Activated naive CD8-positive, alpha-beta T cell treated with anti-CD3 and anti-CD28 coated beads for 36 hours (primary cell): ENCODE measurements at regions not wholly inside any gene's neighbourhood (a gene's known extent, or its start where the extent isn't known, plus 50 kb on each side); places are given as distances from the start of the nearest gene placed in this dataset.
A peak's percentile ranks its signal among the peaks of the same experiment; 100 is the strongest.

Source experiments
- DNase-seq: peaks from one replicate; pipeline ENCODE4 v3.0.0; 2021
- H3K27ac Mint-ChIP-seq: one replicate; pipeline ENCODE4 v1.8.0; 2022; ENCODE audit warnings: mild to moderate bottlenecking, moderate library complexity, mixed read lengths
- H3K27me3 Mint-ChIP-seq: one replicate; pipeline ENCODE4 v1.8.0; 2022; ENCODE audit warnings: mild to moderate bottlenecking, mixed read lengths
- H3K36me3 Mint-ChIP-seq: one replicate; pipeline ENCODE4 v1.8.0; 2021; ENCODE audit warnings: mild to moderate bottlenecking, mixed read lengths
- H3K4me1 Mint-ChIP-seq: one replicate; pipeline ENCODE4 v1.8.0; 2021; ENCODE audit warnings: mixed read lengths
- H3K4me3 Mint-ChIP-seq: one replicate; pipeline ENCODE4 v1.8.0; 2022; ENCODE audit warnings: mild to moderate bottlenecking, moderate library complexity, mixed read lengths
- H3K9me3 Mint-ChIP-seq: one replicate; pipeline ENCODE4 v1.8.0; 2022; ENCODE audit warnings: mixed read lengths

DNA sequence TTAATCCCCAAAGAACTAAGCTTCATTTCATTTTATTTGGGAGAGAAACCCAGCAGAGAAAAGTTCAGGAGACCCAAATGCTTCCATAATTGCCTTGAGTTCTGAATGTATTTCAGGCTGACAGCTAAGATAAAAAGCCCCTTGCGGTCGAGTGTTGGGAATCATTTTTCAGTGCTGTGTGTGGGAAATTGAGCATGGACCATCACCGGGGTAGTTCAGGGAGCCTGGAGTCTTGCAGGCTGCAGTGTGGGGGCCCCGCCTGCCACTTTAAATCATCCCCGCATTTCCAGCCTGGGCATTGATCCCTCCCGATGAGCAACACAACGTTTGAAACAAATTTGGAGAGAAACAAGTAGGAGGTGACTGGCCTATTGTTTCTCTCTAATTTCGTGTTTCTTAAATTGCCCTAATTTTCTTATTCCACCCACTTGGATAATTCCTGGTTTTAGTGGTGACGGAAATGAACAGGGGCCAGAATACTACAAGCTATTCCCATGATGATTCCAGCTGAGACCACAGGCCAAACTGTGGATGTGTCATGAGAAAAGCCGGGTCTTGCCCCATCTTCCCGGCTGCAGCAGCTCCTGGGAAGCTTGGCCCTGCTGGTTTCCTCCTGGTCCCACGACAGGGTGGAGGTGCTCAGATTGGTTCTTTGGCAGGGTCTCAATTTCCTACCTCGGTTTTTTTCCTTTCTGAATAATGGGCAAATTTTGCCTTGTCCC is 75.1 kb downstream of the FOXL1 start:
- H3K27me3 Mint-ChIP-seq: peaks cover 16% of the 10 kb centered on the region
- no peak for DNase-seq
- H3K36me3 Mint-ChIP-seq: no peaks in the 10 kb centered on the region
- no peaks in the 10 kb centered on the region for H3K9me3 Mint-ChIP-seq
- H3K4me1 Mint-ChIP-seq: no peaks in the 10 kb centered on the region
- H3K27ac Mint-ChIP-seq: no peak overlapping the region
- no peak overlapping the region for H3K4me3 Mint-ChIP-seq

DNA sequence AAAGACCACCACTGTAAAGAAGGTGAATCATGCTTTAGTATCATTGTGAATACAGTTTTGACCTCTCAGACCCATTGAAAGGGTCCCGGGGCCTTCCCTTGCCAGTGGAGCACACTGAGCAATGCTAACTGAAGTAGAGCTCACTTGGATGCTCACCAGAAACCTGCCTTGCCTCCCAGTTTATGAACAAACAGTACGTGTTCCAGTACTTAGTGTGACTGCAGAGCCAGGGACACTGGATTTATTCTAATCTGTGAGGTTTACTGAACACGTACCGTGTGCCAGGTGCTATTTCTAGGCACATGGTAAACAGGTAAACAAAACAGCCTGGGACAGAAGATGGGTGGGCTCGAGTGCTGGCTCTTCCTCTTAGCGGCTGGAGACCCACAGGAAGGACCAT is 79.6 kb downstream of the FOXL1 start:
- H3K4me1 Mint-ChIP-seq: no peaks in the 10 kb centered on the region
- H3K9me3 Mint-ChIP-seq: no peaks in the 10 kb centered on the region
- H3K36me3 Mint-ChIP-seq: no peaks in the 10 kb centered on the region
- DNase-seq: no peak
- peaks cover 27% of the 10 kb centered on the region for H3K27me3 Mint-ChIP-seq
- H3K27ac Mint-ChIP-seq: no peak overlapping the region
- H3K4me3 Mint-ChIP-seq: no peak overlapping the region

DNA sequence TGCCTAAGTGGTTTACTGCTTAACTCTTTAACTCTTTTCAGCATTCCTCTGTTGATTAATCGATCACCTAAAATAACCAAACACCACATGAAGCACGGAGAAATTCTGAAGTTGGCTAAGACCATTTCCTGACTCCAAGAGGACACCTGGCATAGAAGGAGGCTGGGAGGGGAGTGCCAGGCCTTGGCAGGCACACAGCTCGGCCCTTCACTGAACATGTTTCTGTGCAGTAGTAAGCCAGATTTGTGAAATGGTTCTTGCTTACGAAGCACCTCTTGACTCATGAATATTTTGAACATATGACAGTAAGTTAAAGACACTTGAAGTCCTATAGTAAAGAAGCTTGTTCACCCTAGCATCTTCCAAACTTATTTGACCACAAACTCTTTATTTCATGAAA is 82.3 kb downstream of the FOXL1 start:
- peaks cover 2% of the 10 kb centered on the region for H3K9me3 Mint-ChIP-seq
- peaks cover 27% of the 10 kb centered on the region for H3K27me3 Mint-ChIP-seq
- H3K27ac Mint-ChIP-seq: no peak overlapping the region
- peaks cover 15% of the 10 kb centered on the region for H3K4me1 Mint-ChIP-seq
- no peak overlapping the region for H3K4me3 Mint-ChIP-seq
- no peaks in the 10 kb centered on the region for H3K36me3 Mint-ChIP-seq
- no peak for DNase-seq

DNA sequence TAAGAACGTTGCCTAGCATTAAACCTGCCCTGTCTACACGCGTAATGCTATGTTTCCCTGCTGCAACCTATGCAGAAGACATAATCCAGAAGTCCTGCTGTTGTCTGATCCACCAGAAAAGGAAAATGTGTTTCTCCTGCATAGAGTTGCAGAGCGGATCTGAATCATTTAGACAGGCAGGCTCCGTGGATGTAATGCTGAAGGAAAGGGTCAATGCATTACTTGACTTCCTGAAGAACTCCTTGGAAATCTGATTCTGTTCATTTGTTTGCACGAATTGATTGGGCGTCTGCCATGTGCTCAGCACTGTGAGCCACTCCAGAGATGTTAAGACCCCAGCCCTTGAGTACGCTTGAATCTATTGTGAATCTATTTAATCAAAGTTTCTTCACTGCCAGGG is 83.4 kb downstream of the FOXL1 start:
- Mint-ChIP-seq H3K4me1 (peaks cover 15% of the 10 kb centered on the region), H3K27ac (no peak overlapping the region), H3K9me3 (peaks cover 2% of the 10 kb centered on the region), H3K4me3 (no peak overlapping the region), H3K36me3 (no peaks in the 10 kb centered on the region), H3K27me3 (peaks cover 30% of the 10 kb centered on the region)
- DNase-seq: no peak

DNA sequence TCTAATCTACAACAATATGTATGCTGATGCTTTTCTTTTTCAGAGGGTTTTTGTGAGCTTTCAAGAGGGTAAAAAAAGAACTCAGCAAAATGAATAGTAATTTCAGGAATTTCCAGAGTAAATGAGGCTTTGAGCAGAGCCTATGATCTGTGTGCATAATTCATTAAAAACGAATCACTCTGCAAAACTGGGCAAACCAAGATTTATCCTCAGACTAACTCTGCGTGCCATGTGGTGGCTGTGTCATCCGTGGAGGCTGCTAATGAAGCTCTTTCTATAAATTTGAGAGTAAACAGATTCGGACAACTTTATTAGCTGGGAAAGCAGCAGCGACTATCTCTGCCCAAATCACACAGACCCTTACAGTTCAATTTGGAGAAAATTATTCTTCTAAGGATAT is 83.8 kb downstream of the FOXL1 start:
- Mint-ChIP-seq H3K27ac (no peak overlapping the region), H3K4me1 (peaks cover 15% of the 10 kb centered on the region), H3K27me3 (peaks cover 30% of the 10 kb centered on the region), H3K4me3 (no peak overlapping the region), H3K36me3 (no peaks in the 10 kb centered on the region), H3K9me3 (peaks cover 2% of the 10 kb centered on the region)
- no peak for DNase-seq

DNA sequence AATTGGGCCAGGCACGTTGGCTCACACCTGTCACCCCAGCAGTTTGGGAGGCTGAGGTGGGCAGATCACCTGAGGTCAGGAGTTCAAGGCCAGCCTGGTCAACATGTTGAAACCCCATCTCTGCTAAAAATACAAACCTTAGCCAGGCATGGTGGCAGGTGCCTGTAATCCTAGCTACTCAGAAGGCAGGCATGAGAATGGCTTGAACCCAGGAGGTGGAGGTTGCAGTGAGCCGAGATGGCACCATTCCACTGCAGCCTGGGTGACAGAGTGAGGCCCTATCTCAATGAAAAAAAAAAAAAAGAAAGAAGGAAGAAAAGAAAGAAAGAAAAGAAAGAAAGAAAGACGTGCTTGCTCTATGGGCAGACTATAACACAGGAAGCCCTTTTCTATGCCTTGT is 84.4 kb downstream of the FOXL1 start:
- H3K4me3 Mint-ChIP-seq: no peak overlapping the region

DNA sequence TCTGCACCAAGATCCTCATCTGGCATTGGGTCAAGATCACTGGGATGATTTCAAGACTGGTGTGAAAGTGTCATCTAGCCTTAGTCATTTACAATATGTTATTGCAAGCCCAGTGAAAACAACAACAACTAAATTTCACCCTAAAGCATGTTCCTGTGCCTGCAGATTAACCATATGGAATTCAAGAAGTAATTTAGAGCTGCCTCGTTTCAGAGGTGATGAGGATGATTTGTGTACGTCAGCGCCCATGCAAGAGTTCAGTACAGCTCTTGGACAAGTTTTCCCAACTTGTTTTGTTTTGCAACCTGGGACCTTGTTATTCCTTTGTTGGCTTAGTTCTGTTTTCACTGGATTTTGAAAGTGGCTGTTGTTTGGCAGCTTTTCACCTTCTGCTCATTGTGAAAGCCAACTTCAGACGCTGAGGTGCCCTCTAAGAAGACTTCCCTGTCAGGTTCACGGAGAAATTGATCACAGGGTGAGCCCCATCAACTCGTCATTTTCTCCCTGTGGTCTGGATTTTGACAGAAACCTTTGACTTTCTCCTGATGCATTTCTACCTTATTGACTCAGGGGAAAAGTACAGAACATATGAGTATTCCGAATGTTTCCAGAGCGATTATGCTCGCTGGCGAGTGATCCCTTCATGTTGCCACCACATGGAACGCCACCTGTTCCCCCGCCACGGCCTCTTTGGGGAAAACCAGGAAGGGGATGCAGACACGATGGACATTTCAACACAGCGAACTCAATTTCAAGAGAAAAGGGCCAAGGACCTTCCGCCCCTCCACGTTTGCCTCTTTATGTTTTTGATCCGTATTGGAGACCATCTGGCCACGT is 85.6 kb downstream of the FOXL1 start:
- Mint-ChIP-seq H3K9me3 (peaks cover 2% of the 10 kb centered on the region), H3K4me1 (peaks cover 15% of the 10 kb centered on the region), H3K27me3 (peaks cover 40% of the 10 kb centered on the region), H3K36me3 (no peaks in the 10 kb centered on the region), H3K4me3 (no peak overlapping the region), H3K27ac (peak overlapping the region; percentile 69)
- DNase-seq: no peak

More for the DNA sequence above, 84.4 kb downstream of the FOXL1 start:
- H3K4me1 Mint-ChIP-seq: peaks cover 15% of the 10 kb centered on the region
- H3K27ac Mint-ChIP-seq: no peak overlapping the region
- DNase-seq: no peak
- peaks cover 2% of the 10 kb centered on the region for H3K9me3 Mint-ChIP-seq
- H3K36me3 Mint-ChIP-seq: no peaks in the 10 kb centered on the region
- peaks cover 35% of the 10 kb centered on the region for H3K27me3 Mint-ChIP-seq

DNA sequence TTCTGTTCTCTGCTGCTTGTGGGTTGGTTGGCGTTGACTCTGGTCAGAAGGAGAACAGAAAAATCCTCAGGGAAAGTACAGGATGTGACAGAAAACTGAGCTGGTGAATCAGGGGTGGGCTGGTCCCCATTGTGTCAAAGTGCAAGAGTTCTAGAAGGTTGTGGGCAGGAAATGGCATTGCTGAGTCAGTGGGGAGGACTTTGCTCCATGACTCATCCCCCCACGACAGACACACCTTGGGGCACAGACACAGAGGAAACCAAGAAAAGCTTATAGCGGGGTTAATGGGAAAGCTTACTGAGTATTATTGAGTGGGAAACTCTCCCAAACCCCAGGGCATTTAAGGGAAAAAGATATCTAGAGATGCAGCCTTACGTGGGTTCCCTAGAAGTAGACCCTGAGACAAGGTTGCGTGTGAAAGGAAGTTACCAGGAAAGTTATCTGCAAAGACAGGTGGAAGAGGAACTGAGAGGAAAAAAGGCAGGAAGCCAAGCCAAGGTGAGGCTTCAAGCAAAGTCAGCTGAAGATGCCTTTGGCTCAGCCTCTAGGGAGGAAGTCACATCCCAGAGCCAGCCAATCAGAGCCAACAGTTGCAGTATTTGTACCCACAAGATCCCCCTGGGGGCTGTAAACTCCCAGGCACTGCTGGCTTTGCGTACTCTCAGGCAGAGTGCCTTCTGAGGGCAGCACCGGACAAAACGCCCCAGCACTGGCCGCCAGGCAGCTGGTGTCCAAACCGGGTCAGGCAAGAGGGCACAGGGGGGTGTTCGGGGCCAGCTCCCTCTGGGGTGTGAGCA is 86.4 kb downstream of the FOXL1 start:
- Mint-ChIP-seq H3K4me3 (peak overlapping the region; percentile 12), H3K4me1 (peaks cover 15% of the 10 kb centered on the region), H3K27me3 (peaks cover 49% of the 10 kb centered on the region), H3K36me3 (no peaks in the 10 kb centered on the region), H3K27ac (peak overlapping the region; percentile 69), H3K9me3 (peaks cover 2% of the 10 kb centered on the region)
- DNase-seq: peak; percentile 65

DNA sequence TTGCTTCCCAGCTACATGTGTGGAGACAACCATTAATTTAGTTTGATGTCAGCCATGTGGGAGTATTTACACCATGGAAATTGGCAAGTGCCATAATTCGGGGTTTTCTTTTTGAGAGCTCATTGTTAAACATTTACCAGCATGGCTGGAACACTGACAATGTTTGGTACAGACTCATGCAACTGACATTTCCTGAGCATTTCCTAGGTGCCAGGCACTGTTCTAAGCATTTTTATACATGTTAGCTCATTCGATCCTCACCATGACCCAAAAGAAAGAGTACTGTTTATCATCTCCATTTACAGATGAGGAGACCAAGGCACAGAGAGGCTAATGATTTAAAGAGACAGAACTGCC is 86.9 kb downstream of the FOXL1 start:
- Mint-ChIP-seq H3K4me3 (no peak overlapping the region), H3K27ac (no peak overlapping the region), H3K36me3 (no peaks in the 10 kb centered on the region), H3K4me1 (peaks cover 15% of the 10 kb centered on the region), H3K9me3 (peaks cover 2% of the 10 kb centered on the region), H3K27me3 (peaks cover 54% of the 10 kb centered on the region)
- no peak for DNase-seq

DNA sequence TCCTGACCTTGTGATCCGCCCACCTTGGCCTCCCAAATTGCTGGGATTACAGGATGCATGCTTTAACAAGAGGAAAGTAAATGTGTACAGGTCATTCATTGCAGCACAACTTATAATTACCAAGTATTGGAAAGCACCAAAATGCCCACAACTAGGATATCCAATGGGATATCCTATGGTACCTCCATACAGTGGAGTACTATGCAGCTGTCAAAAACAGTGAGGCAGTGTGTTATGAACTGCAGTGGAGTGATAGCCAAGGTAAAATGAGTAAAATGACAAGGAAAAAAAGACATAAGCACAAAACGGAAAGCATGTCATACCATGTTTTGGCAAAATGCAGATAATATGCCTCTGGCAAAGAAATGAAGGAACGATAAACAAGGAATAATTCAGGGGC is 87.6 kb downstream of the FOXL1 start:
- DNase-seq: no peak

DNA sequence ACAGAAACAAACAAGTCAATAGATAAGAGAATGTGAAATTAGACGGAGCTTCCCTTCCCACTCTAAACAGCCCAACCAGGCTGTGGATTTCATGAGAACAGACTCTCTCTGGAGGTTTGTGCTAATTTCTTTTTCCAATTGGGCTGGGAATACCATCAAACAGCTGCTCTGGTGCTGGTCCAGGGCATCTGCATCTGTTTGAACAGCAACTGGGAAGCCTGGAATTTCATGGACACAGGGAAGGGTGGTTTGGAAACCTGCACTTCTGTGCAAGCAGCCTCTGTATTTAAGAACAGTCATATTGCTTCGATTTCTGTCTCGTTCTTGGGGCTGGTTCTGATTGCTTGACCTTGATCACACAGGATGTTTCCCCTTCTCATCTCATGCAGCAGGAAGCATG is 88.7 kb downstream of the FOXL1 start:
- Mint-ChIP-seq H3K9me3 (peaks cover 2% of the 10 kb centered on the region), H3K27ac (no peak overlapping the region), H3K36me3 (no peaks in the 10 kb centered on the region), H3K27me3 (peaks cover 49% of the 10 kb centered on the region), H3K4me3 (no peak overlapping the region), H3K4me1 (peaks cover 15% of the 10 kb centered on the region)
- DNase-seq: no peak

More for the DNA sequence above, 87.6 kb downstream of the FOXL1 start:
- peaks cover 15% of the 10 kb centered on the region for H3K4me1 Mint-ChIP-seq
- H3K27me3 Mint-ChIP-seq: peaks cover 52% of the 10 kb centered on the region
- H3K36me3 Mint-ChIP-seq: no peaks in the 10 kb centered on the region
- no peak overlapping the region for H3K4me3 Mint-ChIP-seq
- peaks cover 2% of the 10 kb centered on the region for H3K9me3 Mint-ChIP-seq
- no peak overlapping the region for H3K27ac Mint-ChIP-seq

DNA sequence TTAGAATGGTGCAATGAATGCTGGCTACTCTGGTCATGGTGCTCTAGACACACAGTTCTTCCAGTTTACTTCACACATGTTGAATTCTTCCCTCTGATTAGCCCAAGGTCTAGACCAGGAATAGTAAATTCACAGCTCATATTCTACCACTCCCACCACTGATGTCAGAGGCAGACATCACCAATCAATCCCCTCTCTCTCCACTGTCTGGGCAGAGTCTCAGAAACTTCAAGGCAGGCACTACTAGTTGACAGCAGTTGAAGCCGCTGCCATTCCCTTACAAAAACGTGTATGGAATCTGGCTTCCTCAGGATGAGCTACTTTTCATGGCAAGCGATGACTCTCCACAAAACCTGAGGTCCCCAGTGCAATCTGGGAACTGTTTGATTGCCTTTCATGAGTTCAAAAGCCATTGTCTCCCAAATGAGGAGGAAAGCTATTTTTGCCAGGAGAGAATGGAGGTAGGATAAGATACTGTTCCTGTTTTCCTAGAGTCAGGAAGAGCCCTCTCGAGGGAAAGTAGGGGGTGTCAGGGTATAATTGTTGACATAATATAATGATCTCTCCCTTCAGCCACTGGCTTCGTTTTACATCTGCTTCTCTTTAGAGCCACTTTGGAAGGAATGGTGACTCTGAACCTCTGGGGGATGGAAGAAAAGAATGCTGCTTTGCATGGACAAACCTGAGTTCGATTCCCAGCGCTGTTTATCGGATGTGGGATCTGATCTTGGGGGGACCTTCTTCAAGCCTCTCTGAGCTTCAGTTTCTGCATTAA is 90.0 kb downstream of the FOXL1 start:
- Mint-ChIP-seq H3K4me1 (peaks cover 15% of the 10 kb centered on the region), H3K9me3 (peaks cover 2% of the 10 kb centered on the region), H3K4me3 (no peak overlapping the region), H3K36me3 (no peaks in the 10 kb centered on the region), H3K27me3 (peaks cover 47% of the 10 kb centered on the region), H3K27ac (no peak overlapping the region)
- no peak for DNase-seq

DNA sequence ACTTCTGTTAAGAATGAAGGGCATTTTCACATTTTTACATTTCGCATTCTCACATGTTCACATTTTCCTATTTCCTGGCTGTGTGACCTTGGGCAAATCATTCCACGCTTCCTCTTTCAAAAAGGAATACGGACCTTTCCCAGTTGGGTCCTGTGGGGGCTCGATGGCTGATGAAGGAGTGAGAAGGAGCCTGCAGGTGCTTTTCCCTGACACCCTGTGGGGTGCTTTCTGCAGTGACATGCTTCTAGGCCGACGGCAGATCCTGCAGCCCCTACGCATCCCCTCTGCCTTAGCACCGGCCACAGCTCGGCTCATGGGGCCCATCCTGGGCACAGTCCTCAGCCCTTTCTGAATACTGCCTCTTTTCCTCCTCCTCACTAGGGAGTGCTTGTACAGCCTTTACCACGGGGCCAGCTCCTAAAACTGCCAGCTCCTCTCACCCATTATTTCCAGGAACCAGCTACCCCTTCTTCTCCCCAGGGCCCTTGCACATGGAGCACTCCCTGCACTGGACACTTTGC is 91.0 kb downstream of the FOXL1 start:
- H3K9me3 Mint-ChIP-seq: peaks cover 2% of the 10 kb centered on the region
- H3K27ac Mint-ChIP-seq: no peak overlapping the region
- peaks cover 10% of the 10 kb centered on the region for H3K4me1 Mint-ChIP-seq
- DNase-seq: no peak
- H3K4me3 Mint-ChIP-seq: no peak overlapping the region
- peaks cover 47% of the 10 kb centered on the region for H3K27me3 Mint-ChIP-seq
- H3K36me3 Mint-ChIP-seq: no peaks in the 10 kb centered on the region

DNA sequence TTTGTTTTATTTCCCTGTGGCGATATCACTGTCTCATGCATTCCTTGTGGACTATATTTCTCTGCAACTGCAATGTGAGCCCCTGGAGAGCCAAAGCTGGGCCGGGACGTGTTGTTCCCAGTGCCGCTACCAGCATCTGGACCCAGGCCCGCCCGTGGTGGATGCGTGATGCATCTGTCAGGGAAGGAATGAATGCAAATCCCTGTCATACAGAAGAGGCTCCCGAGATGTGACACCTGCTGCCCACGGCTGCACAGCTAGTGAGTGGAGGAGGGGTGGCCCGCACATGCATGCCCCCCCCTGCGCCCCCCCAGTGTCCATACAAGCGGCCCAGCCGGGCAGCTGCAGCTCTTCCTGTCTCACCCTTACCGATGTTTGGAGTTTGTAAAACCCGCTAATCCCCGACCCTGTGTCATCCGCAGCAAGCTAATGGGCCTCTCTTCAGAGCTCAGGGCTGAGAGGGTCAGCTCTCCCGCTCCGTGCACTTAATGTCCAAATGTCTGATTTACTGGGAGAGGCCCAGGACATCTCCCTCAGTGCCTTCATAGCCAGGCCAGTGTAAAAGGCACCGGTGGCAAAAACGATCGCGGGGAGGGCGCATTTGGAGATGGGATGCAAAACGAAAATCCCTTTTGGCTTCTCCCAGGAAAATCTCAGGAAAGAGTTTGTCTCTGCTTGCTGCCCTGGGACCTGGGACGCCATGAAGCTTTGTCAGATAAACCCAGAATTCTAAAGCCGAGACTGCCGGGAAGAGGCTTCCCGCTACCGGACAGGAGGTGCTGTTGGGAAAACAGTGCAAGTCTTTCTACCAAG is 91.8 kb downstream of the FOXL1 start:
- DNase-seq: no peak
- no peaks in the 10 kb centered on the region for H3K36me3 Mint-ChIP-seq
- peaks cover 3% of the 10 kb centered on the region for H3K4me1 Mint-ChIP-seq

More for the DNA sequence above, 91.8 kb downstream of the FOXL1 start:
- no peaks in the 10 kb centered on the region for H3K9me3 Mint-ChIP-seq
- no peak overlapping the region for H3K4me3 Mint-ChIP-seq
- no peak overlapping the region for H3K27ac Mint-ChIP-seq
- H3K27me3 Mint-ChIP-seq: peaks cover 47% of the 10 kb centered on the region
